ENCODE measurements at regions not wholly inside any gene's neighbourhood (a gene's known extent, or its start where the extent isn't known, plus 50 kb on each side); places are given as distances from the start of the nearest gene placed in this dataset.

- TF ChIP-seq CTCF (IDR thresholded peaks at IDR 0.05) = no peak
- no peak for TF ChIP-seq POLR2A (IDR thresholded peaks at IDR 0.05)
These were observed 106.9 kb upstream of the ELMO1 start for GRCh38 chr7:37555528-37555927.

Data from Peyer's patch (tissue), 4 donors.